Activated CD4-positive, alpha-beta T cell treated with anti-CD3 and anti-CD28 coated beads, Interleukin-2, amount 50 U/mL, for 24 hours (primary cell): ENCODE measurements at regions not wholly inside any gene's neighbourhood (a gene's known extent, or its start where the extent isn't known, plus 50 kb on each side); places are given as distances from the start of the nearest gene placed in this dataset.

Source experiments
- DNase-seq, 2 donors: peaks; one replicate each; pipeline ENCODE4 v3.0.0-alpha.2; 2020; ENCODE audit warnings: low read depth in 1 of 2, low spot score in 1 of 2

GRCh38 chr6:16976385-16977183 is 125.3 kb upstream of the STMND1 start:
- no peak for DNase-seq

- DNase-seq, result no peak
Measured at GRCh38 chr6:16974704-16975359, 127.0 kb upstream of the STMND1 start.

DNA sequence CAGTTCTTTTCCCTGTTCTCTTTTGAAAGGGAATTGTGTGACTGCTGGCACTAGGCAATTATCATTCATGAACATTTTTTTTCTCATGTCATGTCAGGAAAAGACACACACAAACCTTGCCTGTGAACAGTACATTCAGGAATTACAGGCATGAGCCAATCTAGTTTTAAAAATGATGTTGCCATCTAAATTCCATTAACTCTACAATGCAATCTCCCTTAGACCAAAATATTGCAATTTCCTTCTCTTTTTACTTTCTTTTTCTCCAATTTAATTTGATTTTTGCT is 127.5 kb upstream of the STMND1 start:
- no peak for DNase-seq

GRCh38 chr6:16973545-16974386 is 128.1 kb upstream of the STMND1 start:
- DNase-seq, result no peak

DNA sequence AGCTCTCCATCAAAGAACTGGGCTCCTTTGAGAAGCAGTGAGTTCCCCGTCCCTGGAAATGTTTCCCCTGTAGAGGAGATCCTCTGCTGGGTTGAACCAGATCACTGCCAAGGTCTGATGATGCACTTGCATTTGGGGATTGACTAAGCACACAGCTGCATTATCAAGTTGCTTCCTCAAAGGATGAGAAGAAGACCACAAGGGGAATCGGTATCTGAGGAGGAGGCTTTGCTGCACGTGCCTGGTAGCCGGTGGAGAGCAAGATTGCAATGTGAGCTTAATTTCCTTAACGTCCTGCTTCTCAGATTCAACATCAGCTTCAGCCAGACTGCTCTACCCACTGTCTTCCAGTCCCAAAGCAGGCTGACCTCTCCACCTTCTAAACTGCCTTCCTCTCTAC is 128.8 kb upstream of the STMND1 start:
- DNase-seq, result no peak

DNA sequence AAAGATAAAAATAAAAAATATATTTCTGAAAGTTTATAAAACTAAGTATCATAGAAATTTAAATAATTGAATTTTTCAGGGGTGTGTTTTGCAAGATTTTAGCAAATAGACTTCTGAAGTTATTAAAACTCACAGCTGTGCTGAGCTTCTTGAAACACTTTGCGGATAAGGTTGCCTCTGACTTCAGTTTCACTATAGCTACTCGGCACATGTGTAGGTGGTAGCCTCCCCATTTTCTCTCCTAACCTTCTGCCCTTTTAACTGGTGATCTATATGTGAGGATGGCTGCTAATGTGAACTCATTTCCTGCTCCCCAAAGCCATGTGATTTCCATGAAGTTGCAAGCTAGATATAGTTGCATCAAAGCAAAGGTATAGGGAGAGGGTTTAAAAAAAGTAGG is 129.3 kb upstream of the STMND1 start:
- DNase-seq, result no peak

GRCh38 chr6:16969699-16970655 is 131.9 kb upstream of the STMND1 start:
- DNase-seq, result no peak

DNA sequence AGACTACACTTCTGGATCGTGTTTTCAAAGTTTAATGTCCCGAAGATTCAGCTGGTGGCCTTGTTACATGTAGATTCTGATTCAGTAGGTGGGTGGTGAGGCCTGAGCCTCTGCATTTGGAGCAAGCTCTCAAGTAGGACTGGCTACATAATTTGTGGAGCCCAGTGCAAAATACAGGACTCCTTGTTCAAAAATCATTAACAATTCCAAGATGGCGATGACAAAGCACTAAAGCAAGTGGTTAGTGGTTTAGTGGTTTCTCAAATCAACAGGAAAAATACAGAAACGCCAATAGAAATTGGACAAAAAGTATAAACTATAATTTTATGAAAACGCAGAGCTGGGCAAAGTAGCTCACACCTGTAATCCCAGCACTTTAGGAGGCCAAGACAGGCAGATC is 133.7 kb upstream of the STMND1 start:
- DNase-seq, result no peak

DNA sequence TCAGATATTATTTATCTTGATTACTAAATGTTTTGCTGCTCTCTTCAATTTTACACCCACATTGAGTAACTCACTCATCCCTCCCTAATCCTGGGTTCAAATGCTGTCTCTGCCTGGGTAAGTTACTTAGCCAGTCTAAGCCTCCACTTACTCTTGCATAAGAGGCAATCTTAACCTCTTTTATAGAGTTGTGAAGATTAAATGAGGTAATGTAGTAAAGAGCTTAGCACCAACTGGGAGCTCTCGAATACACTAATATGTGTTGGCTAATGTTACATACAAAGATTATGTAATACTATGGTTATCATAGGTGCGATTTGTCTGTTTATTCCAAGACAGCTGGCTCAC is 134.4 kb upstream of the STMND1 start:
- no peak for DNase-seq

- DNase-seq, result no peak
Measured at GRCh38 chr6:16966791-16967469, 134.9 kb upstream of the STMND1 start.

GRCh38 chr6:16965689-16966088 is 136.2 kb upstream of the STMND1 start:
- DNase-seq, result no peak

- DNase-seq, result peak; percentile 39 to 61
Measured at GRCh38 chr6:16964553-16965499, 137.0 kb upstream of the STMND1 start.

DNA sequence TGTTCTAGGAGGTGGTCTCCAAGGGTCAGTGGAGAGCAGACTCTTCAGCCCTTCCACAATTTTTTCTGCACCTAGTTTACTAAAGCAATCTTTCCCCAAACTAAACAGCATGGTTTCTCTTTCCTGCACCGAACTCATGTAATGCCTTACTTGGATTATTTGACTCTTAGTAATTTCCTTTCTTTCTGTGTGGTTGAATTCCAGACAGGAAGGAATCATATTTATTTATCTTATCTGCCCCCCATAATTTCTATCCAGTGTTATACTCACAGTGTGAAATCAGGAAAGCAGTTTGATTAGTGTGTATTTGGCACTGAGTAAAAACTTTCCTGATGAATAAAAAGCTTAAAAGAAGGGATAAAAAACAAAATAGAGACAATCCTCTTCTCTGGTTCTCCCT is 140.3 kb upstream of the STMND1 start:
- DNase-seq, result no peak

GRCh38 chr6:16959789-16960188 is 142.1 kb upstream of the STMND1 start:
- no peak for DNase-seq

GRCh38 chr6:16956361-16956760 is 145.5 kb upstream of the STMND1 start:
- no peak for DNase-seq

DNA sequence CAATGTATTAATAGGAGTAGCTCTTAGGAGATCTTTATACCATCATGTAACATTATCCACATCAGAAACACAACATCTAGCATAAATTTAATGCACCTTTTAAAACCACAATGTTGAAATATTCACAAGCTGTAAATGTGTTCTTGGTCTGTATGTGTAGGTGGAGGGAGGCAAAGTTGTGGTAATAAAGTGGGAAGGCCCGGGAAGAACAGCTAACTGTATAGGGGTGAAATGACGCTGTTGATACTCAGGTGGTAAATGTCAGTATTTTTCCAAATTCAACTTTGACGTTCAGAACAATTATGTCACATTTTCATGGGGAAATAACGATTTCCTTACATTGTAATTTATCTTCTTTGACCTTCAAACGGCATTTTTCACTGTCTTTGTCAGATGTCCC is 146.0 kb upstream of the STMND1 start:
- DNase-seq, result no peak

GRCh38 chr6:16953905-16954304 is 147.9 kb upstream of the STMND1 start:
- DNase-seq, result no peak

GRCh38 chr6:16953446-16953845 is 148.4 kb upstream of the STMND1 start:
- no peak for DNase-seq

- DNase-seq, result no peak
Measured at GRCh38 chr6:16950825-16951495, 150.9 kb upstream of the STMND1 start.
